ENCODE measurements at regions not wholly inside any gene's neighbourhood (a gene's known extent, or its start where the extent isn't known, plus 50 kb on each side); places are given as distances from the start of the nearest gene placed in this dataset.
"Not testable (repeated sequence)": the region's sequence is repeated elsewhere in the genome, so short reads cannot be mapped to it uniquely, and the experiment has no call there.

GRCh38 chr3:185995352-185995751 is 57.5 kb upstream of the TRA2B start:
- DNase-seq (ENCODE audit: low spot score), result peak; percentile 38

GRCh38 chr3:185992831-185993374 is 55.1 kb upstream of the TRA2B start:
- peak; percentile 45 for DNase-seq (ENCODE audit: low spot score)

DNA sequence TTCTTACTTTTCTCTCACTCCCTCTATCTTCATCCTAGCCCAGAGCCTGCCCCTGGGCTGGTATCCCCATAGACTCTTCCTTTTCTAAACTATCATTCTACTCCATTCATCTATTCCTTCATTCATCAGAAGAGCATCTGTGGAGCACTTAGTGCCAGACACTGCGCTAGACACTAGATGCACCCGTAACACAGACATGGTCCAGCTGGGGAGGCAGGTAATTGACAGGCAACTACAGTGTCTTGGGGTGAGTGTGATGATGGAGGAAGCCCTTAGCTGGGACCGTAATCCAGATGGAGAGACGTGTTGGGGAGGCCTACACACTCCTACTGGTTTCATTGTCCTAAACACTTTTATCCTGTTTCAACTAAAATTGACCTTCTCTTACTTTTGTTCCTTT is 53.2 kb upstream of the TRA2B start:
- DNase-seq (ENCODE audit: low spot score), result not testable (repeated sequence)

DNA sequence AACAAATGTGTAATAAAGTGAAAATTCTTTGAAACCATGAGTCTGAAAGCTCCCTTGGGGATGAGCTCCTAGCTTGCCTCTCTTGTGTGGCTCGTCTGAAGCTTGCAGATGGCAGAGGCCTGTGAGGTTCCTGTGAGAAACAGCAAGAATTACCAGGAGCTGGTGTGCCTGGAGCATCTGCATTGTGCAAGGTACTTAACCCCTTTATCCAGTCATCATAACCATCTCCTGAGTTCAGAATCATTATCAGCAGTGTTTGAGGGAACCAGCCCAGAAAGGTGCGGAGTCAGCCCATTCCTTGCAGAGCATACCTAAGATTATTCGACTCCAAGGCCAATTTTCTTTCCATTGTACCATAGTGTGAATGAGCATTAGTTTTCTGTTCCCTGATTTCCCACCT is 51.7 kb upstream of the TRA2B start:
- DNase-seq (ENCODE audit: low spot score), result no peak

GRCh38 chr3:185988816-185989175 is 51.0 kb upstream of the TRA2B start:
- DNase-seq (ENCODE audit: low spot score), result no peak

GRCh38 chr3:185988080-185988815 is 50.4 kb upstream of the TRA2B start:
- DNase-seq (ENCODE audit: low spot score), result no peak
